SK-N-SH (cell line): ENCODE measurements at regions not wholly inside any gene's neighbourhood (a gene's known extent, or its start where the extent isn't known, plus 50 kb on each side); places are given as distances from the start of the nearest gene placed in this dataset.

Experiments used
- CTCF ChIA-PET: fragments of 300-600, 350-600 bp; formaldehyde crosslinking; extraction: SDS; loops from one replicate; lab custom pipeline; 2021; lab: Yijun Ruan, JAX
- POLR2A ChIA-PET: fragments of 350-600 bp; sonication (Branson Sonifier 250); formaldehyde crosslinking; extraction: SDS; loops from one replicate; lab custom pipeline; 2020; ENCODE audit warnings: antibody characterized with exemption, inconsistent platforms; lab: Yijun Ruan, JAX
- DNase-seq: peaks from one replicate; pipeline ENCODE4 v3.0.0; 2012
- H2AFZ ChIP-seq: fragments of 200-600 bp; sonication (generic); 2 replicates; pipeline ENCODE4 v1.8.1; 2016; ENCODE audit warnings: antibody characterized with exemption, mild to moderate bottlenecking, low read depth
- H3F3A ChIP-seq: fragments of 200-600 bp; sonication (generic); replicated peaks from 2 replicates; pipeline ENCODE3; 2016; ENCODE audit warnings: antibody characterized with exemption, mild to moderate bottlenecking; ENCODE audit not compliant: insufficient read depth
- H3K27ac ChIP-seq, 2 experiments: fragments of 200-500 bp in 1 of 2; fragments of 200-600 bp in 1 of 2; sonication (Bioruptor generic) in 1 of 2; sonication (generic), shearing (Covaris generic) in 1 of 2; 2 replicates each; pipeline versions ENCODE4 v1.5.1 to v1.6.1; 2014 to 2016; ENCODE audit warnings: low read depth in 2 of 2, inconsistent platforms in 1 of 2, low read length in 1 of 2, mild to moderate bottlenecking in 1 of 2, mixed read lengths in 1 of 2
- H3K27me3 ChIP-seq: fragments of 200-600 bp; sonication (generic), shearing (Covaris generic); 2 replicates; pipeline ENCODE4 v1.6.1; 2016; ENCODE audit warnings: mixed run types; ENCODE audit not compliant: insufficient read depth
- H3K36me3 ChIP-seq, 2 experiments: fragments of 200-500 bp in 1 of 2; fragments of 200-600 bp in 1 of 2; sonication (Bioruptor generic) in 1 of 2; sonication (generic) in 1 of 2; replicated peaks in 1 of 2; 2 replicates each; pipeline versions ENCODE3 to v1.5.1; 2014 to 2016; ENCODE audit warnings: low read length in 1 of 2, mild to moderate bottlenecking in 1 of 2; ENCODE audit not compliant: insufficient read depth in 2 of 2, control insufficient read depth in 1 of 2
- H3K4me1 ChIP-seq, 2 experiments: fragments of 200-500 bp in 1 of 2; fragments of 200-600 bp in 1 of 2; sonication (Bioruptor generic) in 1 of 2; sonication (generic), shearing (Covaris generic) in 1 of 2; 2 replicates each; pipeline versions ENCODE4 v1.5.1 to v1.6.1; 2014 to 2016; ENCODE audit warnings: low read depth in 1 of 2, low read length in 1 of 2, mixed run types in 1 of 2; ENCODE audit not compliant: insufficient read depth in 2 of 2, control insufficient read depth in 1 of 2
- H3K4me2 ChIP-seq: fragments of 200-600 bp; sonication (generic), shearing (Covaris generic); 2 replicates; pipeline ENCODE4 v1.6.1; 2017; ENCODE audit warnings: mixed run types
- H3K4me3 ChIP-seq, 2 experiments: fragments of 200-500 bp in 1 of 2; fragments of 200-600 bp in 1 of 2; sonication (Bioruptor generic) in 1 of 2; sonication (generic), shearing (Covaris generic) in 1 of 2; 2 replicates each; pipeline versions ENCODE4 v1.5.1 to v1.8.1; 2014 to 2016; ENCODE audit warnings: low read depth in 2 of 2, inconsistent platforms in 1 of 2, low read length in 1 of 2, mild to moderate bottlenecking in 1 of 2, mixed read lengths in 1 of 2, moderate library complexity in 1 of 2
- H3K79me2 ChIP-seq: fragments of 200-600 bp; sonication (generic); 2 replicates; pipeline ENCODE4 v1.8.1; 2017; ENCODE audit warnings: mild to moderate bottlenecking; ENCODE audit not compliant: insufficient read depth
- H3K9ac ChIP-seq: fragments of 200-600 bp; sonication (generic); 2 replicates; pipeline ENCODE4 v1.6.1; 2017; ENCODE audit warnings: mixed run types
- H3K9me2 ChIP-seq: fragments of 200-600 bp; sonication (generic); 2 replicates; pipeline ENCODE4 v1.6.1; 2017; ENCODE audit warnings: mixed run types
- H3K9me3 ChIP-seq: fragments of 200-600 bp; sonication (generic); 2 replicates; pipeline ENCODE4 v1.6.1; 2017; ENCODE audit warnings: mixed run types, mild to moderate bottlenecking, moderate library complexity
- H4K20me1 ChIP-seq: fragments of 200-600 bp; sonication (generic); 2 replicates; pipeline ENCODE4 v1.6.1; 2017; ENCODE audit warnings: mild to moderate bottlenecking, mixed run types; ENCODE audit not compliant: insufficient read depth
- CHD2 ChIP-seq: fragments of 150-350 bp; IDR thresholded peaks from 2 replicates; pipeline ENCODE4 v1.6.1; 2018; ENCODE audit warnings: low read length; ENCODE audit not compliant: partially characterized antibody
- EP300 ChIP-seq, 2 experiments: IDR thresholded peaks; 2 replicates each; pipeline versions ENCODE4 v1.4.0 to v1.6.1; 2012; ENCODE audit warnings: borderline replicate concordance in 1 of 2, low read depth in 1 of 2, low read length in 1 of 2
- FOXM1 ChIP-seq: IDR thresholded peaks from 2 replicates; pipeline ENCODE4 v1.4.0; 2012; ENCODE audit warnings: low read depth, mild to moderate bottlenecking
- GABPA ChIP-seq: IDR thresholded peaks from 2 replicates; pipeline ENCODE4 v1.4.0; 2012; ENCODE audit warnings: low read depth, mild to moderate bottlenecking
- JUND ChIP-seq: IDR thresholded peaks from 2 replicates; pipeline ENCODE4 v1.4.0; 2012
- MXI1 ChIP-seq: IDR thresholded peaks from 2 replicates; pipeline ENCODE4 v1.6.1; 2012; ENCODE audit warnings: mild to moderate bottlenecking, low read depth, low read length, improper control_type of control experiment
- NFIC ChIP-seq: IDR thresholded peaks from 2 replicates; pipeline ENCODE4 v1.4.0; 2012; ENCODE audit warnings: borderline replicate concordance
- NRF1 ChIP-seq: IDR thresholded peaks from 2 replicates; pipeline ENCODE4 v1.6.1; 2012; ENCODE audit warnings: low read depth, mild to moderate bottlenecking, low read length
- POLR2AphosphoS5 ChIP-seq: IDR thresholded peaks from 2 replicates; pipeline ENCODE4 v1.6.1; 2012; ENCODE audit warnings: low read depth, low read length
- RAD21 ChIP-seq: IDR thresholded peaks from 2 replicates; pipeline ENCODE4 v1.6.1; 2012; ENCODE audit warnings: mild to moderate bottlenecking, low read length
- RFX5 ChIP-seq: IDR thresholded peaks from 2 replicates; pipeline ENCODE4 v1.6.1; 2012; ENCODE audit warnings: mild to moderate bottlenecking, improper control_type of control experiment, low read length
- SIN3A ChIP-seq: IDR thresholded peaks from 2 replicates; pipeline ENCODE4 v1.6.1; 2012; ENCODE audit warnings: low read depth, mild to moderate bottlenecking, low read length, moderate library complexity, borderline replicate concordance
- TAF1 ChIP-seq: IDR thresholded peaks from 2 replicates; pipeline ENCODE4 v1.6.1; 2012; ENCODE audit warnings: low read depth, mild to moderate bottlenecking, low read length, moderate library complexity, borderline replicate concordance
- YY1 ChIP-seq: IDR thresholded peaks from 2 replicates; pipeline ENCODE4 v1.4.0; 2012; ENCODE audit warnings: low read depth, mild to moderate bottlenecking
- WGBS: methylation state at CpG from one replicate; pipeline ENCODE4 v1.1.6; 2017; ENCODE audit warnings: low lambda C conversion rate; 5-methylcytosine and 5-hydroxymethylcytosine counted together
- TF ChIP-seq, protein P1 (sequence below): fragments of 150-350 bp; IDR thresholded peaks from 2 replicates; pipeline ENCODE4 v1.6.1; 2016; ENCODE audit warnings: mild to moderate bottlenecking, low read depth, low read length
- TF ChIP-seq, protein P2 (sequence below): IDR thresholded peaks from 2 replicates; pipeline ENCODE4; 2012
- TF ChIP-seq, protein P3 (sequence below): fragments of 200-600 bp; sonication (generic); IDR thresholded peaks from 2 replicates; pipeline ENCODE4 v1.6.1; 2017; ENCODE audit warnings: antibody characterized with exemption, mild to moderate bottlenecking, moderate library complexity

DNA sequence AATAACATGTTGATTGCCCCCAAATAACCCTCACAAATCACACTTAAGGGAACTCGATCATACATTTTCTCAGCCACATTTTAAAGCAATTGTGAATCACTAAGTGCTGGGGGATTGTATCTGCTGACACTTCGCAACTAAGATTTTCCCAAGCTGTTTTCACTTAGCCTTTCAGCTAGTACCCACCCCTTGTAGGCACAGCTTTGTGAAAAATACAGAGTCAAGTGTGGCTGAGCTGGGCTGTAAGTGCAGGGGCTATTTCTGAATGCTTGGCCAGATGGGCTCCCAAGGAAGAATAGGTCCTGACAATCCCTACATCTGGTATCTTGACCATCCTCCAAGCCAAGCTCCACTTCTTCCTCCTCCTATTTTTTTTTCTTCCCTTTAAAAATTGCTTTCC, 289.2 kb upstream of the NMUR2 start:
- ChIA-PET CTCF (no interaction called here), POLR2A (no interaction called here)
- no peaks in the 10 kb centered on the region; a peak in 1 of 4 replicates for H3K4me1 ChIP-seq
- H3K36me3 ChIP-seq: no peaks in the 10 kb centered on the region
- no peaks in the 10 kb centered on the region for H3K79me2 ChIP-seq
- H3K9me2 ChIP-seq: no peaks in the 10 kb centered on the region
- no peaks in the 10 kb centered on the region for H3K9me3 ChIP-seq
- H3K4me3 ChIP-seq: no peak overlapping the region
- no peak overlapping the region for H3K27ac ChIP-seq
- H3K9ac ChIP-seq: no peak overlapping the region
- 0% methylated on average over 2 of the region's 2 CpGs for WGBS
- no peaks in the 10 kb centered on the region for H3K27me3 ChIP-seq
- no peak for DNase-seq
- no peaks in the 10 kb centered on the region for H3F3A ChIP-seq
- H4K20me1 ChIP-seq: no peaks in the 10 kb centered on the region
- TF ChIP-seq NFIC: no peak
- no peak for TF ChIP-seq CHD2
- no peak for TF ChIP-seq RAD21
- TF ChIP-seq, protein P1, sequence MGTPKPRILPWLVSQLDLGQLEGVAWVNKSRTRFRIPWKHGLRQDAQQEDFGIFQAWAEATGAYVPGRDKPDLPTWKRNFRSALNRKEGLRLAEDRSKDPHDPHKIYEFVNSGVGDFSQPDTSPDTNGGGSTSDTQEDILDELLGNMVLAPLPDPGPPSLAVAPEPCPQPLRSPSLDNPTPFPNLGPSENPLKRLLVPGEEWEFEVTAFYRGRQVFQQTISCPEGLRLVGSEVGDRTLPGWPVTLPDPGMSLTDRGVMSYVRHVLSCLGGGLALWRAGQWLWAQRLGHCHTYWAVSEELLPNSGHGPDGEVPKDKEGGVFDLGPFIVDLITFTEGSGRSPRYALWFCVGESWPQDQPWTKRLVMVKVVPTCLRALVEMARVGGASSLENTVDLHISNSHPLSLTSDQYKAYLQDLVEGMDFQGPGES: no peak
- TF ChIP-seq EP300 (IDR thresholded peaks at IDR 0.05; ENCODE audit: borderline replicate concordance in 1 of 2, low read depth in 1 of 2, low read length in 1 of 2): no peak
- no peak for TF ChIP-seq JUND
- TF ChIP-seq, protein P2, sequence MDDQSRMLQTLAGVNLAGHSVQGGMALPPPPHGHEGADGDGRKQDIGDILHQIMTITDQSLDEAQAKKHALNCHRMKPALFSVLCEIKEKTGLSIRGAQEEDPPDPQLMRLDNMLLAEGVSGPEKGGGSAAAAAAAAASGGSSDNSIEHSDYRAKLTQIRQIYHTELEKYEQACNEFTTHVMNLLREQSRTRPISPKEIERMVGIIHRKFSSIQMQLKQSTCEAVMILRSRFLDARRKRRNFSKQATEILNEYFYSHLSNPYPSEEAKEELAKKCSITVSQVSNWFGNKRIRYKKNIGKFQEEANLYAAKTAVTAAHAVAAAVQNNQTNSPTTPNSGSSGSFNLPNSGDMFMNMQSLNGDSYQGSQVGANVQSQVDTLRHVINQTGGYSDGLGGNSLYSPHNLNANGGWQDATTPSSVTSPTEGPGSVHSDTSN: no peak
- no peak for TF ChIP-seq RFX5
- no peak for TF ChIP-seq GABPA
- TF ChIP-seq TAF1: no peak
- TF ChIP-seq MXI1: no peak
- TF ChIP-seq FOXM1: no peak
- TF ChIP-seq SIN3A: no peak
- TF ChIP-seq NRF1: no peak
- TF ChIP-seq, protein P3, sequence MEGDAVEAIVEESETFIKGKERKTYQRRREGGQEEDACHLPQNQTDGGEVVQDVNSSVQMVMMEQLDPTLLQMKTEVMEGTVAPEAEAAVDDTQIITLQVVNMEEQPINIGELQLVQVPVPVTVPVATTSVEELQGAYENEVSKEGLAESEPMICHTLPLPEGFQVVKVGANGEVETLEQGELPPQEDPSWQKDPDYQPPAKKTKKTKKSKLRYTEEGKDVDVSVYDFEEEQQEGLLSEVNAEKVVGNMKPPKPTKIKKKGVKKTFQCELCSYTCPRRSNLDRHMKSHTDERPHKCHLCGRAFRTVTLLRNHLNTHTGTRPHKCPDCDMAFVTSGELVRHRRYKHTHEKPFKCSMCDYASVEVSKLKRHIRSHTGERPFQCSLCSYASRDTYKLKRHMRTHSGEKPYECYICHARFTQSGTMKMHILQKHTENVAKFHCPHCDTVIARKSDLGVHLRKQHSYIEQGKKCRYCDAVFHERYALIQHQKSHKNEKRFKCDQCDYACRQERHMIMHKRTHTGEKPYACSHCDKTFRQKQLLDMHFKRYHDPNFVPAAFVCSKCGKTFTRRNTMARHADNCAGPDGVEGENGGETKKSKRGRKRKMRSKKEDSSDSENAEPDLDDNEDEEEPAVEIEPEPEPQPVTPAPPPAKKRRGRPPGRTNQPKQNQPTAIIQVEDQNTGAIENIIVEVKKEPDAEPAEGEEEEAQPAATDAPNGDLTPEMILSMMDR: no peak
- no peak for TF ChIP-seq YY1
- no peak for TF ChIP-seq POLR2AphosphoS5
- TF ChIP-seq, all 33 proteins: peak for 0
- H3K4me2 ChIP-seq: no peak overlapping the region
- no peak overlapping the region for H2AFZ ChIP-seq
